ENCODE measurements at regions not wholly inside any gene's neighbourhood (a gene's known extent, or its start where the extent isn't known, plus 50 kb on each side); places are given as distances from the start of the nearest gene placed in this dataset.

DNA sequence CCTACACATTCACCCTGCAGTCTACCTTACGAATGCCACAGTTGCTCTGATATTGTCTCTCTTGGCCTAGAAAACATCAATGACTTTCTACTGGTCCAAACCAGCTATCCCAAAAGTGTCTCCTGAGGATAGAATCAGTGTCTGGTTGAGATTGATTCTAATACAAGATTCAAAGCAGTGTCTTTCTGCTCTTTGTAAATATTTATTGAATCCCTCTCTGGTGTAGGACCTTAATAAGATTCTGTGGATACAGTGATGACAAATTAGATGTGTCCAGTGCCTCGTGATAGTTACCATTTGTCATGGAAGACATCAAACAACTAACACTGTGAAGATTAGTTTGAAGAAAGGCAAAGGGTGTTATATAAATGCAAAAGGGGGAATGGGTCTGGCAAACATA is 380.7 kb upstream of the TRIB2 start:
- no peak for TF ChIP-seq POLR2A (IDR thresholded peaks at IDR 0.05)
- TF ChIP-seq, protein P1, sequence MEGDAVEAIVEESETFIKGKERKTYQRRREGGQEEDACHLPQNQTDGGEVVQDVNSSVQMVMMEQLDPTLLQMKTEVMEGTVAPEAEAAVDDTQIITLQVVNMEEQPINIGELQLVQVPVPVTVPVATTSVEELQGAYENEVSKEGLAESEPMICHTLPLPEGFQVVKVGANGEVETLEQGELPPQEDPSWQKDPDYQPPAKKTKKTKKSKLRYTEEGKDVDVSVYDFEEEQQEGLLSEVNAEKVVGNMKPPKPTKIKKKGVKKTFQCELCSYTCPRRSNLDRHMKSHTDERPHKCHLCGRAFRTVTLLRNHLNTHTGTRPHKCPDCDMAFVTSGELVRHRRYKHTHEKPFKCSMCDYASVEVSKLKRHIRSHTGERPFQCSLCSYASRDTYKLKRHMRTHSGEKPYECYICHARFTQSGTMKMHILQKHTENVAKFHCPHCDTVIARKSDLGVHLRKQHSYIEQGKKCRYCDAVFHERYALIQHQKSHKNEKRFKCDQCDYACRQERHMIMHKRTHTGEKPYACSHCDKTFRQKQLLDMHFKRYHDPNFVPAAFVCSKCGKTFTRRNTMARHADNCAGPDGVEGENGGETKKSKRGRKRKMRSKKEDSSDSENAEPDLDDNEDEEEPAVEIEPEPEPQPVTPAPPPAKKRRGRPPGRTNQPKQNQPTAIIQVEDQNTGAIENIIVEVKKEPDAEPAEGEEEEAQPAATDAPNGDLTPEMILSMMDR (IDR thresholded peaks at IDR 0.05), result no peak
